ENCODE measurements at regions not wholly inside any gene's neighbourhood (a gene's known extent, or its start where the extent isn't known, plus 50 kb on each side); places are given as distances from the start of the nearest gene placed in this dataset.
"Not testable (repeated sequence)": the region's sequence is repeated elsewhere in the genome, so short reads cannot be mapped to it uniquely, and the experiment has no call there.

DNA sequence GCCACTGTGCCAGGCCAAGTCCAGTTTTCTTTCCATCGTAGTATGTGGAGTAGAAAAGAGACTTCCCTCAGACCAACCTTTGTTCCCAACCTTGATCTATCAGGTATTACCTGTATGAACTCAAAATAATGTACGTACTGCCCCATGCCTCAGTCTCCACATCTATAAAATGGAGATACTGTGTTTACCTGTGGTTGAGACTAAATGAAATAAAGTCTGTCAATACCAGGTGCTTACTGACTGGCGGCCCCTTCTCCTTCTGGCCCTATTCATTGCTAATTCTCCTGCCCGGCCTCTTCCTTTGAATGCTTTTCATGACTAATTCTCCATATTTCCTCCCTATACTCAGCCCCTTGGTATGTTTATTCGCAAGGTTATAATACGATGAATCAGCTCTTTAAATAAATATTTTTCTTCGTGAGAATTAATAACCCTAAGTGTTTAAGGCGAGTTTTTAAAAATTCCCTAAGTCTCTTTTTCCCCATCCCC lies 89.6 kb upstream of the BASP1 start:
- no peak overlapping the region for H3K4me3 ChIP-seq (ENCODE audit: low read depth, low read length)
- TF ChIP-seq, protein P1, sequence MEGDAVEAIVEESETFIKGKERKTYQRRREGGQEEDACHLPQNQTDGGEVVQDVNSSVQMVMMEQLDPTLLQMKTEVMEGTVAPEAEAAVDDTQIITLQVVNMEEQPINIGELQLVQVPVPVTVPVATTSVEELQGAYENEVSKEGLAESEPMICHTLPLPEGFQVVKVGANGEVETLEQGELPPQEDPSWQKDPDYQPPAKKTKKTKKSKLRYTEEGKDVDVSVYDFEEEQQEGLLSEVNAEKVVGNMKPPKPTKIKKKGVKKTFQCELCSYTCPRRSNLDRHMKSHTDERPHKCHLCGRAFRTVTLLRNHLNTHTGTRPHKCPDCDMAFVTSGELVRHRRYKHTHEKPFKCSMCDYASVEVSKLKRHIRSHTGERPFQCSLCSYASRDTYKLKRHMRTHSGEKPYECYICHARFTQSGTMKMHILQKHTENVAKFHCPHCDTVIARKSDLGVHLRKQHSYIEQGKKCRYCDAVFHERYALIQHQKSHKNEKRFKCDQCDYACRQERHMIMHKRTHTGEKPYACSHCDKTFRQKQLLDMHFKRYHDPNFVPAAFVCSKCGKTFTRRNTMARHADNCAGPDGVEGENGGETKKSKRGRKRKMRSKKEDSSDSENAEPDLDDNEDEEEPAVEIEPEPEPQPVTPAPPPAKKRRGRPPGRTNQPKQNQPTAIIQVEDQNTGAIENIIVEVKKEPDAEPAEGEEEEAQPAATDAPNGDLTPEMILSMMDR (IDR thresholded peaks at IDR 0.05; ENCODE audit: insufficient read depth, low read depth, low read length): no peak

GRCh38 chr5:17129093-17129849 lies 88.2 kb upstream of the BASP1 start:
- peak; percentile 47 for DNase-seq (ENCODE audit: low read depth)
- TF ChIP-seq, protein P1 (IDR thresholded peaks at IDR 0.05; ENCODE audit: insufficient read depth, low read depth, low read length): no peak
- H3K4me3 ChIP-seq (ENCODE audit: low read depth, low read length): no peak overlapping the region

More for the DNA sequence above, 89.6 kb upstream of the BASP1 start:
- DNase-seq (ENCODE audit: low read depth): peak; percentile 78

DNA sequence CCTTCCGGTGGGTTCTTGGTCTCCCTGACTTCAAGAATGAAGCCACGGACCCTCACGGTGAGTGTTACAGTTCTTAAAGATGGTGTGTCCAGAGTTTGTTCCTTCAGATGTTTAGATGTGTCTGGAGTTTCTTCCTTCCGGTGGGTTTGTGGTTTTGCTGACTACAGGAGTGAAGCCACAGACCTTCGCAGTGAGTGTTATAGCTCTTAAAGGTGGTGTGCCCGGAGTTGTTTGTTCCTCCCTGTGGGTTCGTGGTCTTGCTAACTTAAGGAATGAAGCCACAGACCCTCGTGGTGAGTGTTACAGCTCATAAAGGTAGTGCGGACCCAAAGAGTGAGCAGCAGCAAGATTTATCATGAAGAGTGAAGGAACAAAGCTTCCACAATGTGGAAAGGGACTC lies 87.1 kb upstream of the BASP1 start:
- H3K4me3 ChIP-seq (ENCODE audit: low read depth, low read length): not testable (repeated sequence)

DNA sequence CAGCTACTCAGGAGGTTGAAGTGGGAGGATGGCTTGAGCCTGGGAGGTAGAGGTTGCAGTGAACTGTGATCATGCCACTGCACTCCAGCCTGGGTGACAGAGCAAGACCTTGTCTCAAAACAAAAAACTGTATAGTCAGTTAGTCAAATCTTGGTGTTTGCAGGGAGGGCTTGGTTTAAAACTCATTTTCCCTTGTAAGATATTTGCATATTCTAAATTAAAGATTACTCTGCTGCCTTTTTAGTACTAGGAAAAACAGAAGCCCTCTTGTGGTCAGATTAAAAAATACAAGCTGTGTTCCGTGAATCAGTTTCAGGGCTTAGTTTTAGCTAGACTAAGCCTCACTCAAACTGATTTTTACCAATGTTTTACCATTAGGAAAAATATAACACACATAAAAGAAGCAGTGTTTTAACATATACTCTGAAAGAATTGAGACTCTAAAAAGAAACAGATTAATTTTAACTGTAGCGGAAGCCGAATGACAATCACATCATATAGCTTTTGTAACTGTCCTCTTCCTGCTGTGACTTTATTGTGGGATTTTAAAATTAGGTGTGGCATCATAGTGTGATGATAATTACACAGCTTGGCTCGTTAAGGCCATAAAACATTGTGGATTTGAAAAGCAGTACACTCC lies 84.9 kb upstream of the BASP1 start:
- DNase-seq (ENCODE audit: low read depth): peak; percentile 64
- H3K4me3 ChIP-seq (ENCODE audit: low read depth, low read length): no peak overlapping the region
- TF ChIP-seq, protein P1 (IDR thresholded peaks at IDR 0.05; ENCODE audit: insufficient read depth, low read depth, low read length): peak; percentile 70

More for the DNA sequence above, 87.1 kb upstream of the BASP1 start:
- DNase-seq (ENCODE audit: low read depth): peak; percentile 73

DNA sequence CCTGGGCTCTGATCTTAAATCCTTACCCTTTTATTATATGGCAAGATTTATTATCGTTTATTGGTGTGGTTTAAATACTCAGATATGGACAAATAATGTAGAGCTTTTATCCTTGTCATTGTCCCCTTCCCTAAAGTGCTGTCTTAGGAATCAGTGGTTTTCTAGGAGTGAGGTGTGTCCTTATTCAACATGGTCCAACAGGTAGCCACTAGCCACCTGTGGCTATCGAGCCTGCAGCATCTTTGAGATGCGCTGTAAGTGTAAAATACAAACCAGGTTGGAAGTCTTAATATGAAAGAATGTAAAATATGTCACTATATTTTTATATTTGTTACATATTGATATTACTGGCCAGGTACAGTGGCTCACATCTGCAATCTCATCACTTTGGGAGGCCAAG lies 82.4 kb upstream of the BASP1 start:
- H3K4me3 ChIP-seq (ENCODE audit: low read depth, low read length): no peak overlapping the region
- TF ChIP-seq, protein P1 (IDR thresholded peaks at IDR 0.05; ENCODE audit: insufficient read depth, low read depth, low read length): no peak
- no peak for DNase-seq (ENCODE audit: low read depth)

DNA sequence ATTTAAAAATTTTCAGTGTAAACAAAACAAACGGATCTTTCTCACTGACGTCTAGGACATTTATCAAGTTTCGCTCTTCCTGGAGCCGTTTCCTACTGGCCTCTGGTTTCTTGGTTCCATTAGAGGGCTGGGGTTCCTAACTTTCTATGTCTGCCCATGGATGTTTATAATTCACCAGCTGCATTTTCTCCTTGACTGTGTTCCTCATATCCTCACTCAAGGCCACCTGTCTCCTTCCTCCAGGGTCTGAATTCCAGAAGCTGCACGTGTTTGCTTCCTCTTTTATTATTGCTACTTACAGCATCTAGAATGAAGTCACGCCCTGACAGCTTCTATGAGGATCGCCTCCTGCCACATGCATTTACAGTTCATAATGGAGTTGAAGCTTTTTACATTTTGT lies 74.1 kb upstream of the BASP1 start:
- TF ChIP-seq, protein P1 (IDR thresholded peaks at IDR 0.05; ENCODE audit: insufficient read depth, low read depth, low read length): no peak
- no peak overlapping the region for H3K4me3 ChIP-seq (ENCODE audit: low read depth, low read length)
- no peak for DNase-seq (ENCODE audit: low read depth)

DNA sequence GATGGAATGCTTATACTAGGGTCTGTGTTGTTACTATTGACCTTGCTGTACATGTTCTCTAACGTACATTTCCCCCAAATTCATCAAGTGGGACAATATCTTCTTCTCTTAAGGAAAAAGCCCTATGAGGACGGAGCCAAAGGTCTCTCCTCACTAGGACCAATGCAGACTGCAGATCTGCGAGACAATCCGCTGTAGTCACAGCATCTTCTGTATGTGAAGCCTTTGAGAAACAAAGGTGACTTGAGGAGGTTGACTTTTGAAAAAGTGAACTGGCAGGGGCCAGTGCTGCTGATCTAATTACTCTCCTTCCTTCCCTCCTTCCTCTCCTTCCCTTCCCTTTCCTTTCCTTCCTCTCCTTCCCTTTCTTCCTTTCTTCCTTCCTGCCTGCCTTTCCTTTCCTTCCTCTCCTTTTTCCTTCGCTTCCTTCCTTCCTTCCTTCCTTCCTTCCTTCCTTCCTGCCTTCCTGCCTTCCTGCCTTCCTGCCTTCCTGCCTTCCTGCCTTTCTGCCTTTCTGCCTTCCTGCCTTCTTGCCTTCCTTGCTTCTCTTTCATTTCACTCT lies 71.1 kb upstream of the BASP1 start:
- no peak for DNase-seq (ENCODE audit: low read depth)
- H3K4me3 ChIP-seq (ENCODE audit: low read depth, low read length): no peak overlapping the region
- TF ChIP-seq, protein P1 (IDR thresholded peaks at IDR 0.05; ENCODE audit: insufficient read depth, low read depth, low read length): no peak

Measured in fibroblast of villous mesenchyme (primary cell).